Stimulated activated CD4-positive, alpha-beta T cell treated with anti-CD3 and anti-CD28 coated beads, Interleukin-1b, Interleukin-23, amount 100 ng/mL, for 48 hours (primary cell): ENCODE measurements at regions not wholly inside any gene's neighbourhood (a gene's known extent, or its start where the extent isn't known, plus 50 kb on each side); places are given as distances from the start of the nearest gene placed in this dataset.
"Not testable (repeated sequence)": the region's sequence is repeated elsewhere in the genome, so short reads cannot be mapped to it uniquely, and the experiment has no call there.

Experiments used
- DNase-seq: peaks from one replicate; pipeline ENCODE4 v3.0.0-alpha.2; 2020

DNA sequence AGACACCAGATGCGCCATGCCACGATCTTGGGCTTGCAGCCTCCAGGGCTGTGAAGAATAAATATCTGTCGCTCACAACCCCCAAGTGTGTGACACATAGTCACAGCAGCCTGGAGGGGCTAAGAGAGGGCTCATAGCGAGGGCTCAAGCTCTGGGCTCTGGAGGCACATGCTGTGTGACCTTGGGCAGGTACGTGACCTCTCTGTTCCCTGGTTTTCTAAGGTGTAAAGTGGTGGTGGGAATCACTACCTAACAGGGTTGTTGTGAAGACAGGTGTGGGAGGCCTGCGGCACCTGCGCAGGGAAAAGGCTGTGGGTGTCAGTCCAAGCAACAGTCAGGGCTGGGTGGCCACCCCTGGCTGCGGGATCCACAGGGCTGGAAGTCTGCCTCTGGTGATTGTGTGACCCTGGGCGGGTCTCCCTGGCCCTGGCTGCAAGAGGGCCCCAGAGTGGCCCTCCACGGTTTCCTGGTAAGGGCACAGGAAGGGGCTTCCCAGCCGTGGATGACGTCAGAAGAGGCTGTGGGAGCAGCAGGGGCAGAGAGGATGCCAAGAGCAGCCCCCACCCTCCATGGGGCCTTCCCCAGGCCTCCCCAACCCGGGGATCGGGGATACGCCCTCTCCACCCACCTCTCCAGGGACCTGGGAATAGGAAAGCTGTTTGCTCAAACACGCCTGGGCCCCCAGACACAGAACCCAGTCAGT, 218.8 kb upstream of the SGCG start:
- DNase-seq, result no peak

DNA sequence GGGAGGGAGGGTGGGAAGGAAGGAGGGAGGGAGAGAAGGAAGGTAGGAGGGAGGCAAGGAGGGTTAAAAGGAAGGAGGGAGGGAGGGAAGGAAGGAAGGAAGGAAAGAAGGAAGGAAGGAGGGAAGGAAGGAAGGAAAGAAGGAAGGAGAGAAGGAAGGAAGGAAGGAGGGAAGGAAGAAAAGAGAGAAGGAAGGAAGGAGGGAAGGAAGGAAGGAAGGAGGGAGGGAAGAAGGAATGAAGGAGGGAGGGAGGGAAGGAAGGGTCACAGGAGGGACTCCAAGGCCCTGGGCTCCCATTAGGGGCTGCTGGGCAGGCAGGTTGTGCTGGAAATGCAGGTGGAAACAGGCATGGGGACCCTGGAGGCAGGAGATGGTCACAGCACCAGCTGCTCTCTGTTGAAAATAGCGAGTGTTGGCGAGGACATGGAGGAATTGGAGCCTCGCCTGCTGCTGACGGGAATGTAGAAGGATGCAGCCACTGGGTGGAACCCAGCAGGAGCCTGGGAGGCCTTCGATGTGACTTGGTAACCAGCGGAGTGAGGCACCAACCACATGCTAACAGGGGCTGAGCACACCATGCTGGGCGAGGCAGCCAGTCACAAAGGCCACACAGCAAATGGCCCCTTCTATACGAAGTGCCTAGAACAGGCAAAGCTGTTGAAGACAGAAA, 217.3 kb upstream of the SGCG start:
- not testable (repeated sequence) for DNase-seq

DNA sequence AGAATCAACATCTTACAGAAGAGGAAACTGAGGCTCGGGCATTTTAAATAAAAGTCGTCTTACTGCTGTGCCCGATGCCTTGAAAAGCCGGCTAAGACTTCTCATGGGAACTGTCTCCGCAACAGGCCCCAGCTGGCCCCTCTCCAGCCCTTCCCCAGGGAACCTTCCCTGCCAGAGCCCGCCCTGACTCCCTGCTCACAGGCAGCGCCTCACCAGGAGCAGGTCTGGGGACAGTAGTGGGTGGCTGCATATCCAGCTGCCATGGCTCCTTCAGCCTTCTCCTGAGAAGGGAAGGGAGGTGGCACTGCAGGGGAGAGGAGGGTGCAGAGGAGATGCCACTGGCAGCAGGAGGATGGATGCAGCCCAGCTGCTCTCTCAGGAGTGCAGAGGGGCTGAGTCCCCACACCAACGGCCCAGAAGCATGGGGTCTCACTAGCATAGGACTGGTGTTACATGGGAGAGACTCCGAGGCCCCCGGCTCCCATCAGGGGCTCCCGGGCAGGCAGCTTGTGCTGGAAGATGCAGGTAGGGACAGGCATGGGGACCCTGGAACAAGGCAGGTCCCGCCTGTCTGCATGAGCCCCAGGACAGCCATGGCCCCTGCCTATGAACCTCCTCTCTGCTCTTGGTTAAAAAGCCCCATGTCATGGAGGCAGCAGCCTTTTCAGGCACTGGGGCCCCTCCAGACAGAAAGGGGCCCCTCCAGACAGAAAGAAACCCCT, 216.4 kb upstream of the SGCG start:
- DNase-seq, result no peak

DNA sequence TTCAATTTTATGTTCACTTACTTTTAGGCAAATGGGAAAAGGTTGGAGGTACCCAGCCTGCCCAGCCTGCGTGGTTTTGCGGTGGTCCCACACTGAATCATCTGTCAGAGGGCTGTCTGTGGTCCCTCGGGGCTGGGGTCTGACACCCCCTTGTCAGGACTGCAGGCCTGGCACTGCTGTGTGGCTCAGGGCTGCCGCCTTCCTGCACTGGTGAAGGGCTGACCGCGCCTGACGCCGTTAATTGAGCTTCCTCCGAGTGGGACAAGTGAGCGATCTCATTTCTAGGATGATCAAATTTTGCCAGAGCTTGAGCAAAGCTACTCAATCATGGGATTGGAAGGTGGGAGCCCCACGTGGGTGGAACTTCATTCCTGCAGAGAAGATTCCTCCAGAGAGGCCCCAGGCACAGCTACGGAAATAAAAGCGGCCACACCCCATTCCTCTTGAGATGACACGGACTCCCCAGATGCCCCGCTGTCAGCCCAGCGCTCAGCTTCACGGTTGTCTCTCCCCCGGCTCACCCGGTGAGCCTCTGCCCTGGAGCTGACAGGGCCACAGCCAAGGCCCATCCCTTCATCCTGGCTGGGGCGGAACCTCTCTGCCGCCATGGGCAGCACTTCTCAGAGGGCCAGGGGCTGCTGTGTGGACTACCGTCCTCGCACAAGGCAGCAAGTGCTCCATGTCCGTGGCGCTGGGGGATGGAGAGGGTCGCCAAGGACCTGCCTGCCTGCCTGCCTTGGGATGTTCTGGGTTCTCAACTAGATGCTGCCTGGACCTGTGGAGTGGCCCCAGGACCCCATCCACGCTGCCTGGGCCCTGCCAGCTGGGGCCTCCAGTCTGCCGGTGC, 215.5 kb upstream of the SGCG start:
- not testable (repeated sequence) for DNase-seq

DNA sequence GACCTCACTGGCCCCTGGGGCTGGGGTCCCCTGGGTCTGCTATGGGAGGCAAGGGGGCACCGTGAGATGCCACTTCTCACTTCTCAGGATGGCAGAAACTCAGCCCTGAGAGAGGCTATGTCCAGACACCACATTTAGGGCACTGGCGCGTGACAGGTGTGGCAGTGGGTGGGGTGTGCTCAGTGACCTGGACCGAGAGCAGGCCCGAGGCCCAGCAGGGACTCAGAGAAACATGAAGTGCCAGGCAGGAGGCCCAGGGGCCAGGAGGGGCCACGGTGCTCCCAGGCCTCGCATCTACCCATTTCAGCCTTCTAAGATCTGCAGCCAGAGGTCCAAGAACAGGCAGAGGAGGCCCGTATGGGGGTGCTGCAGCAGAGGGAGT, 214.9 kb upstream of the SGCG start:
- not testable (repeated sequence) for DNase-seq

DNA sequence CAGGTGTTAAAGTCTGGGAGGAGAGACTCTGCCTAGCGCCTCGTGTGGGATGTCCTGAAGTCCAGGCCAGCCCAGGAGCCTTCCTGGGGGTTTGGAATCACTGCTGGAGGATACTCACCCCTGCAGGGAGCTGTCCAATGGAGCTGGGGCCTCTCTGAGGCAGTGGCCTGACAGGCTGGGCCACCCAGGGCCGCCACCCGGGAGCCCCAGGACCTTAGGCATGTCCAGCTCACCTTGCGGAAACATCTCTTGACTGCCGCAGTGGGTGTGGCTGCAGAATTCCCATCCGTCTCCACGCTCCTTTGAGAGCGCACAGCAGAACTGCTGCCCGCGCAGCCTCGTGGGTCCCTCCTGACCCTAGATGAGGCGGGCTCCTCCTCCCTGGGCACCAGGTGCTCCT, 214.0 kb upstream of the SGCG start:
- not testable (repeated sequence) for DNase-seq

DNA sequence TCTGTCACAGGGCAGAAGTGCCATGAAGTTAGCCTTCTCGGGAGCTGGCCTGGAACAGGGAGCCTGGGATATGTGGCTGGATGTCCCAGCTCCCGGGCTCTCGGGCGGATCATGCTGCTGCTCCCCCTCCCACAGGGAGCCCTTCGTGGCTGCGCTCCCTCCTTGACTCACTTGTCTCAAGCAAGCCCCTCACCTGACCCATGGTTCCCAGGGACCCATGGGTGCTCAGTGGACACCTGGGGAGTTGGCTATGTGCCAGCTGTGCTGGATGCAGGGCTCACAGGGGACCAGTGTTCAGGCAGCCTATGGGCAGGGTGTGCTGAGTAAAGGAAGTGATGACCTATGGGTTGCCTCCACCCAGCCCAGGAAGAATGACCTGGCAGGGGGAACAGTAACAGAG, 213.1 kb upstream of the SGCG start:
- no peak for DNase-seq

DNA sequence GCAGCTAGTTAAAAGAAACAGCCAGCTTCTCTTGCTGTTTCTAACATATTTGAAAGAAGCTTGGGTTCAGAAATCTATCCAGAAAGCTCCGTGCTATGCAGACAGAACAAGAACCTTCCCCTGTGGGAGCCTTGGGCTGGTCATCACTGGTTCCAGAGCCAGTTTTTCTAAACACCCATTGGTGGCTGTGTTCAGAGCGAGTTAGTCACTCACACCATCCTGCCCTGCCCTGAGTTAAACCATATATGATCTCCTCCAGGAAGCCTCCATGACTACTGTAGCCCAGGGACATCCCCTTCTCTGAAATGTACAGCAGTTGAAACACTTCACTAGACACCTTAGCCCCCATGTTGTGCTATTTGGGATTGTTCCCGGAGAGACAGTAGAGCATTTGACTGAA, 200.8 kb upstream of the SGCG start:
- no peak for DNase-seq

DNA sequence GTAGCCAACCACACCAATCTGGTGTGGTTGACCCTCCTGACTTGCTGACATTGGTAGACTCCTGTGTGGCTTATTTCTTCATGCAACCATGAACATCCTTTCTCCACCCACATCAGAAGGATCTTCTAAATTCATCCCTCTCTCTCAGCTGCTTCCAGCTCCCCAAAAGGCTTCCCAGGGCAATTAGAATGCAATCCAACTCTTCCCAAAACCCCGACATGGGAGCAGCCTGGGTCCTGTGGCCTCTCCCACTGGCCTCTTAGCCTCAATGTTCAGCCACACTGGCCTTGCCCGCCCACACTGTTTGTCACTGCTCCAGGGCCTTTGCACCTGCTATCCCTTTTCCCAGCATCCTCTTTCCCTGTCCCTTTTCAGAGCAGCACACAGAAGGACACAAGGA, 199.8 kb upstream of the SGCG start:
- no peak for DNase-seq

DNA sequence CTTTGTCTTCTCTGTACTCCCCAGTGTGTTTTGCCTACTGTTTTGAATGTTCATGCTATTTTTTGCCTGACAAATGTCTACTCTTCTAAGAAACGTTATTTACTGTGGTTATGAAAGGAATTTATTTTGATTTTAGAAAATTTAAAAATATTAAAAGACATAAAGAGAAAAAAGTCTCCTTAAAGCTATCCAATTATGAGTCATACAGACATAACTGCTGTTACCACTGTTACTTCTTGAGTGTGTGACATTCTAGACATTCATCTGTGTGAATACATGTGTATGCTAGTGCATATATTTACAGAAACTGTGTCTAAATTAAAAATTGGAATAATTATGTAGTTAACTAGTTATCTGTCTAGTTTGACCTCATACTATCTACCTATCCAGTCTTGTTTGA, 187.6 kb upstream of the SGCG start:
- DNase-seq, result no peak

DNA sequence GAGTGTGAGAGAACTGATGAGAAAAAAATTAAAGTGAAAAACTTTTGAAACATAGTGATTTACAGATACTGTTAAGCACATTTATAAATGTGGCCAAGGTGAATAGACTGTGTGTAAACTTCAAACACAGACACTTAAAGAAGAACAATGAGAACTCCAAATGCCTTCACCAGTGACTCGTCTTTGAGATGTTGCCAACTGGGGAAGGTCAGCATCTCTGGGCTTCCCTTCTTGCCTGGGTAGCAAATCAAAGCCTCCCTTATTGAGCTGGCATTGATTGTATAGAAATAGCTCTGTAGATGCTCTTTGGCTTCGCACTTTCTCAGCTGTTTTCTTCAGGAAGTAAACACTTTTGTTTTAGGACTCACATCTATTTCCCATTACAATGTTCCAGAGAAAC, 177.3 kb upstream of the SGCG start:
- no peak for DNase-seq

DNA sequence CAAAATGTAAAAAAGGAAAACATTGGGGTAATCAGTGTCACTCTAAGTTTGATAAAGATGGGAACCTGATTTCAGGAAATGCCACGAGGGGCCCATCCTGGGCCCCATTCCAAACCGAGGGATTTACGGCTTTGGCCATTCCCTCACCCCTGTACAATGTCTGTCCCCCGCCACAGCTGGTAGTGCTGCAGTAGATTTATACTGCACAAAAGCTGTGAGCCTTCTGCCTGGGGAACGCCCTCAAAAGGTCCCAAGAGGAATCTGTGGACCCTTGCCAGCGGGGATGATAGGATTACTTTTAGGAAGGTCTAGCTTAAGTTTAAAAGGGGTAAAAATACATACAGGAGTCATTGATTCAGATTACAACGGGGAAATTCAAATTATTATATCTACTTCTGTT, 173.4 kb upstream of the SGCG start:
- DNase-seq, result no peak

DNA sequence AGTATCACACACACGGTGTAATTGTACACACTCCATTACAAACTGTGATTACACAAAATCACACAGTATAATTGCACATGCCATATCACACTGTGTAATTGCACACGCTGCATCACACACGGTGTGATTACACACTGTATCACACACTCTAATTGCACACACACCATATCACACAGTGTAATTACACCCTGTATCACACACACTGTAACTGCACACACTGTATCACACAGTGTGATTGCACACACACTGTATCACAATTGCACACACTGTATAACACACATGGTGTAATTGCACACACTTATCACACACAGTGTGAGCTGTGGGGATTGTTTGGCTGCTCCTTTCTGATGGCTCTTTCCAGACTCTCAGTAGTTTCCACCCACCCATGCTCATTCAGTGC, 162.6 kb upstream of the SGCG start:
- DNase-seq, result no peak

DNA sequence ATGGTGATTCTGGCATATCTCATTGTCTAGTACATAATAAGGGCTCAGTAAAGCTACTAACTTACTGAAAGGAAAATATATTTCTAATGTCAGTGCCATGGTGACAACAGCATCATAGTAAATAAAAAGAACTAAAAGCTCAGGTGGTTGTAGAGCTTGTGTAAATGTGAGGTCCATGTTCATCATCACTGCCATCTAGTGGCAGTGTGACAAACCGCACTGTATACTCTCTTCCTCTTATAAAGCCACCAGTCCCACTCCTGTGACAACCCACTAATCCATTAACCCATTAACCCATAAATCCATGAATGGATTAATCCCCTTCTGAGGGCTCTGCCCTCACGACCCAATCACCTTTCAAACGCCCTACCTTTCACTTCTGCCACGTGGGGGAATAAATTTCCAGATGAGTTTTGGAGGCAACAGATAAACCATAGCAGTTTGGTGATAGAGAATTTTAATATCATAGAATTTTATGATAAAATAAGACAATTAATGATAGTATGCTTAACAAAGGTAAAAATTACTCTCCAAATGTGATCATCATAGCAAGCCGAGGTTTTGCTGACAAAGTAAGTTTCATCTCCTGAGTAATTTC, 160.4 kb upstream of the SGCG start:
- peak; percentile 9 for DNase-seq

DNA sequence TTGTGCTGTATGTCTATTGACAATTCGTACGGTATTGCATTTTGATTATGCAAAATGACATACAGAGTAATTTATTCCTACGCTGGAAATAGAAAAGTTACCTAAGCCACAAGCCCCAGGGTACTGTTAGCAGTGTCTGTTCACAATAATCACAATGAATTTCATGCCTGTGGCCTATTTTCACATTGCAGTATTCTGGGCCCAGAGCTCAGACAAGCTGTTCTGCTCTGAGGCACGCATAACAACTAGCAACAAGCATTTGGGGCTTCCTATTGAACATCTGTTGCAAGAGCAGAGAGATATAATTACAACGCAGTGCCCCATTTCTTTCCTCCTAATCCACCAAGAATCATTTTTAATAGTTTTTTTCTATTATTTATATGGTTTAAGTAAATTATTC, 158.9 kb upstream of the SGCG start:
- DNase-seq, result no peak

DNA sequence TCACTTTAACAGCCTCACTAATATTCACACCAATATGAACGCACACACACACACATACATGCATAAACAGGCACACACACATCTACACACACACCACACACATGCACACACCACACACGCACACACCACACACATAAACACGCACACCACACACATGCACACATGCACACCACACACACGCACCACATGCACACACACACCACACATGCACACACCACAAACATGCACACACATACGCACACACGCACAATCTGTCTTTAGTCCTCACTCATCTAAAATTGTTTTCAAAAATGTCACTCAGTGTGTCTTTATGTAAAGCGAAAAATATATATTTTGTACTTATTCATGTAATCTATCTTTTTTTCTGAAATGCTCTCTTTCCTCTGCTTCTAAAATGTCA, 158.1 kb upstream of the SGCG start:
- no peak for DNase-seq

DNA sequence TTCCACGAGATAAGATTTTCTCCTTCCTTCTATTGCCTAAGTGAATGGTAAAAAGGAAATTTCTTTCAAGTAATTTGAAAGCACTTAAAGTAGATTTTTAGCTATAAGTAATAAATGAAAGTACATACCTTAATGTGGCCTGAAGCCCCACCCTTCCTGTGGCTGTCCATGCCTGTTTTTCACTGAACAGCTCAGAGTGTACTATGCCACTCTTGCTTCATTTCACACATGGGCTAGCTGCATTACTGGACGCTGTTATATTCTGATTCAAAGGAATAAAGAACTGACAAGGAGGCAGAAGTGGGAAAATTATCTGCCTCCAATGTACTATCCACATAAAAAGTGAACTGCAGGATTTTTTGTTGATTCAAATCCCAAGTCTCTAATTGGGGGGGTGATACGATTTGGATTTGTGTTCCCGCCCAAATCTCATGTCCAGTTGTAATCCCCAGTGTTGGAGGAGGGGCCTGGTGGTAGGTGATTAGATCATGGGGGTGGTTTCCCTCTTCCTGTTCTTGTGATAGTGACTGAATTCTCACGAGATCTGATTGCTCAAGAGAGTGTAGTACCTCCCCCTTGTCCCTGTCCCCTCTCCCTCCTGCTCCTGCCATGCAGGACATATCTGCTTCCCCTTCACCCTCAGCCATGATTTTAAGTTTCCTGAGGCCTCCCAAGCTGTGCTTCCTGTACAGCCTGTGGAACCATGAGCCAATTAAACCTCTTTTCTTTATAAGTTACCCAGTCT, 154.7 kb upstream of the SGCG start:
- DNase-seq, result no peak

DNA sequence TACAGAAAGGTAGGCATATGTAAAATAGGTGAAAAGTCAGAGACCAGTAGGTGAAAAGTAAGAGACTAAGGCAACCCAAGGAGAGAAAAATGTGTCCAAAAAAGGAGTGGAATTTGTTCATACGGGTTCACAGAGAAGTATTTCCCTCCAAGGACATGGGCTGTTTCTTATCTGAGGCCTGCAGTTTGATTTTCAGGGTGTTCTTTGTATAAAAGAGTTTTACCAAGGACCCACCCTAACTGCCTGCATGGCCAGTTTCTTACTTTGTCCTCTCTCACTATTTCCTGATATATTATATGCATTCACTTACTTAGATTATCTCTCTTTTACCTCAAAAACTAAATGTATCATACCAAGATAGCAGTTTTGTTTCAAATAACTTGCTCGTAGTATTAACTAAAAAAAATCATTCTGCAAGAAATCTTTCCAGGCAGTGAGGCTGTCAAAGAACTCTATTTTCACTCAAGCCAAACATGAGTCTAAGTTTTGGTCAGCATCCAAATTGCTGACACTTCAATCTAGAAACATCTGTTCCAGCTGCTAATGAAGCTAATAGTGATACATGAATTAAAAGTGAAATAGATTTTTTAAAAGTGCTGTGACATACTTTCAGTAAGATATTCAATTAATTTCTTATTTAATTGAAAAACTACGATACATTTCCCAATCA, 141.4 kb upstream of the SGCG start:
- no peak for DNase-seq

DNA sequence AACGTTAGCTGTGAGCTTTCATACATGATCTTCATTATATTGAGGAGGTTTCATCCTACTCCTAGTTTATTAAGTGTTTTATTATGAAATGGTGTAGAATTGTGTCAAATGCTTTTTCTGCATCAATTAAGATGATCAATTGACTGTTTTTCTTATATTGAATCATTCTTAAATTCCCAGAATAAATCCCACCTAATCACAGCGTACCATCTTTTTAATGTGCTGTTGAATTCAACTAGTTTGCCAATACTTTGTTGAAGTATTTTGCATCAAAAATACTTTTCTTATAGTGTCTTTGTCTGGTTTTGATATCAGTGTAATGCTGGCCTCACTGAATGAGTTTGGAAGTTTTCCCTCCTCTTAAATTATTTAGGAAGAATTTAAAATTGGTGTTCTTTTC, 138.6 kb upstream of the SGCG start:
- DNase-seq, result no peak

DNA sequence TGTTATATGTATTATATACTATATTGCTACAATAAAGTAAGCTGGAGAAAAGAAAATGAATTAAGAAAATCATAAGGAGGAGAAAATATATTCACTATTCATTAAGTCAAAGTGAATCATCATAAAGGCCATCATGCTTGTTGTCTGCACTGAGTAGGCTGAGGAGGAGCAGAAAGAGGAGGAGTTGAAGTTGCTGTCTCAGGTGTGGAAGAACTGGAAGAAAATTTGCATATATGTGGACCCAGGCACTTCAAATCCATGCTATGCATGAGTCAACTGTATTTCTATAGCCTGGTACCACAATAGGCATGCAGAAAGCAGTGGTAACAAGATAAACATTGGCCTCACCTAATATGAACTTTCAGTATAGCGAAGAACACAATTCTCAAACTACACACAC, 135.9 kb upstream of the SGCG start:
- no peak for DNase-seq

DNA sequence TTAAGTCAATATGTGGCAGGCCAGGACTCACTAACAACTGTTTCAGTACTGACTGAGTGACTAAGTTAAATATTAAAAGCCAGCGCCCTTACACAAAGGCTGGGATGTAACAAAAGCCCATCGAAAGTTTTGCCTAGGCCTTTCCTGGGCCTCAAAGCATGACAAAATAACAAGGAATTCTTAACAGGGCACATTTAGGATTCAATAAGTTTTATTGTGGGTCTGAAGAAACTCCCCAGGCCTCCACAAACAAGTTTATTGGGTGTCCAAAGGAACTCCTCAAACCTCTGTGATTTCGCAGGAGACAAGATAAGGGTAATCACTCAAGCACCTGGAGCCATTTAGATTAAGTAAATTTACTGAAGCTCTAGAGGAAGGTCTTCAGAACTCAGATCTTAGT, 130.7 kb upstream of the SGCG start:
- no peak for DNase-seq

DNA sequence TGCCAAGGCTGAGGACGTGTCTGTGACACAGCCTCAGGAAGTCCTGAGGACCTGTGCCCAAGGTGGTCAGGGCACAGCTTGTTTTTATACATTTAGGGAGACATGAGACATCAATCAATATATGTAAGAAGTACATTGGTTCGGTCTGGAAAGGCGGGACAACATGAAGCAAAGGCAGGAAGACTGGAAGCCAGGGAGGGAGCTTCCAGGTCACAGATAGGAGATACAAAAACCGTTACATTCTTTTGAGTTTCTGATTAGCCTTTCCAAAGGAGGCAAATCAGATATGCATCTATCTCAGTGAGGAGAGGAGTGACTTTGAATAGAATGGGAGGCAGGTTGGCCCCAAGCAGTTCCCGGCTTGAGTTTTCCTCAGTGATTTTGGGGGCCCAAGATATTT, 127.1 kb upstream of the SGCG start:
- DNase-seq, result not testable (repeated sequence)
